ENCODE measurements at regions not wholly inside any gene's neighbourhood (a gene's known extent, or its start where the extent isn't known, plus 50 kb on each side); places are given as distances from the start of the nearest gene placed in this dataset.

GRCh38 chr6:91415031-91415605 is 828.2 kb upstream of the MAP3K7 start:
- no peak for DNase-seq
- no peak for ATAC-seq
- intact Hi-C loops (cut with DNase I, micrococcal nuclease): no loop called here

GRCh38 chr6:91412532-91412931 is 825.7 kb upstream of the MAP3K7 start:
- no peak for ATAC-seq
- intact Hi-C loops (cut with DNase I, micrococcal nuclease): no loop called here
- no peak for DNase-seq

- intact Hi-C loops (cut with DNase I, micrococcal nuclease): no loop called here
- no peak for DNase-seq
These were observed 820.8 kb upstream of the MAP3K7 start for GRCh38 chr6:91407706-91408105.

GRCh38 chr6:91392951-91393350 is 806.1 kb upstream of the MAP3K7 start:
- DNase-seq: no peak
- intact Hi-C loops (cut with DNase I, micrococcal nuclease): no loop called here
- no peak for ATAC-seq

More at GRCh38 chr6:91407706-91408105, 820.8 kb upstream of the MAP3K7 start:
- no peak for ATAC-seq

GRCh38 chr6:91387290-91388059 is 800.6 kb upstream of the MAP3K7 start:
- ATAC-seq (no peak), DNase-seq (no peak)
- intact Hi-C loops (cut with DNase I, micrococcal nuclease): no loop called here

GRCh38 chr6:91386204-91386603 is 799.3 kb upstream of the MAP3K7 start:
- intact Hi-C loops (cut with DNase I, micrococcal nuclease): no loop called here
- ATAC-seq (no peak), DNase-seq (no peak)

GRCh38 chr6:91383207-91383606 is 796.3 kb upstream of the MAP3K7 start:
- intact Hi-C loops (cut with DNase I, micrococcal nuclease): no loop called here
- no peak for DNase-seq
- ATAC-seq: no peak

GRCh38 chr6:91376686-91377085 is 789.8 kb upstream of the MAP3K7 start:
- peak; percentile 47 for ATAC-seq
- peak in 1 of 2 donors; percentile 4 for DNase-seq
- intact Hi-C loops (cut with DNase I, micrococcal nuclease): no loop called here

- ATAC-seq: no peak
These were observed 779.9 kb upstream of the MAP3K7 start for GRCh38 chr6:91366781-91367180.

GRCh38 chr6:91358986-91359385 is 772.1 kb upstream of the MAP3K7 start:
- intact Hi-C loops (cut with DNase I, micrococcal nuclease): no loop called here
- ATAC-seq: no peak

More at GRCh38 chr6:91366781-91367180, 779.9 kb upstream of the MAP3K7 start:
- intact Hi-C loops (cut with DNase I, micrococcal nuclease): no loop called here
- DNase-seq: no peak

GRCh38 chr6:91352878-91353277 is 766.0 kb upstream of the MAP3K7 start:
- no peak for DNase-seq
- ATAC-seq: no peak
- intact Hi-C loops (cut with DNase I, micrococcal nuclease): no loop called here

More at GRCh38 chr6:91358986-91359385, 772.1 kb upstream of the MAP3K7 start:
- no peak for DNase-seq

GRCh38 chr6:91352321-91352720 is 765.4 kb upstream of the MAP3K7 start:
- DNase-seq: no peak
- ATAC-seq: no peak
- intact Hi-C loops (cut with DNase I, micrococcal nuclease): no loop called here

- ATAC-seq: no peak
- intact Hi-C loops (cut with DNase I, micrococcal nuclease): no loop called here
- no peak for DNase-seq
These were observed 763.5 kb upstream of the MAP3K7 start for GRCh38 chr6:91350146-91350908.

GRCh38 chr6:91341473-91341872 is 754.6 kb upstream of the MAP3K7 start:
- no peak for DNase-seq
- intact Hi-C loops (cut with DNase I, micrococcal nuclease): no loop called here
- no peak for ATAC-seq

GRCh38 chr6:91340896-91341395 is 754.1 kb upstream of the MAP3K7 start:
- no peak for ATAC-seq
- DNase-seq: no peak
- intact Hi-C loops (cut with DNase I, micrococcal nuclease): no loop called here

- intact Hi-C loops (cut with DNase I, micrococcal nuclease): no loop called here
- DNase-seq (no peak), ATAC-seq (no peak)
These were observed 751.1 kb upstream of the MAP3K7 start for GRCh38 chr6:91337967-91338366.

- ATAC-seq (no peak), DNase-seq (no peak)
- intact Hi-C loops (cut with DNase I, micrococcal nuclease): no loop called here
These were observed 744.0 kb upstream of the MAP3K7 start for GRCh38 chr6:91330896-91331295.

- intact Hi-C loops (cut with DNase I, micrococcal nuclease): no loop called here
- ATAC-seq (no peak), DNase-seq (no peak)
These were observed 741.4 kb upstream of the MAP3K7 start for GRCh38 chr6:91328241-91328640.

GRCh38 chr6:91324711-91325110 is 737.8 kb upstream of the MAP3K7 start:
- ATAC-seq (no peak), DNase-seq (no peak)
- intact Hi-C loops (cut with DNase I, micrococcal nuclease): no loop called here

- DNase-seq (no peak), ATAC-seq (no peak)
- intact Hi-C loops (cut with DNase I, micrococcal nuclease): no loop called here
These were observed 731.1 kb upstream of the MAP3K7 start for GRCh38 chr6:91317984-91318383.
